Right lobe of liver (tissue), 4 donors: ENCODE measurements at regions not wholly inside any gene's neighbourhood (a gene's known extent, or its start where the extent isn't known, plus 50 kb on each side); places are given as distances from the start of the nearest gene placed in this dataset.

Source experiments
- CTCF ChIP-seq, 4 donors: fragments of 200-600 bp in 3 of 4; fragments of 450-650 bp in 1 of 4; IDR thresholded peaks; one replicate each; pipeline versions ENCODE4 v1.5.1 to v1.8.0; 2016 to 2022; ENCODE audit warnings: antibody characterized with exemption in 4 of 4, mild to moderate bottlenecking in 2 of 4
- POLR2A ChIP-seq: fragments of 450-650 bp; IDR thresholded peaks from one replicate; pipeline ENCODE4 v1.6.1; 2017; ENCODE audit warnings: antibody characterized with exemption, mild to moderate bottlenecking
- donor health status: DM: no; HTN: no; CAD: no.
- donor health status: DM: no; HTN: no; CAD: no.
- donor health status: DM: no; HTN: yes; CAD: no.

- TF ChIP-seq POLR2A (no peak), CTCF (IDR thresholded peaks at IDR 0.05) (no peak)
Observed at GRCh38 chr7:32179567-32179966, 109.4 kb upstream of the PDE1C start.
